Endothelial cell of umbilical vein (primary cell): ENCODE measurements at regions not wholly inside any gene's neighbourhood (a gene's known extent, or its start where the extent isn't known, plus 50 kb on each side); places are given as distances from the start of the nearest gene placed in this dataset.

Source experiments
- BruUV-seq: library from RNA; stranded (reverse); fragments of 400-500 nt; replicated peaks from 2 replicates; lab custom pipeline; 2021; lab: Mats Ljungman, UMichigan
- CTCF ChIA-PET: fragments of 300-600, 350-600 bp; sonication (Branson Sonifier 250); formaldehyde crosslinking; loops from one replicate; lab custom pipeline; 2021; ENCODE audit warnings: antibody characterized with exemption, inconsistent platforms; lab: Charles Lee
- POLR2A ChIA-PET: fragments of 300-600, 350-600 bp; sonication (Branson Sonifier 250); formaldehyde crosslinking; loops from one replicate; lab custom pipeline; 2021; ENCODE audit warnings: antibody characterized with exemption, inconsistent platforms; lab: Charles Lee
- DNase-seq: peaks from one replicate; pipeline ENCODE4 v3.0.0-alpha.2; 2011; ENCODE audit warnings: low read depth, low spot score
- FAIRE-seq: peaks from 2 replicates; lab custom pipeline; 2011; peaks lifted over from hg19 to GRCh38; lab: Jason Lieb, UNC
- H2AFZ ChIP-seq: 2 replicates; pipeline ENCODE4 v1.6.0; 2012; ENCODE audit warnings: low read depth, low read length, control low read depth, inconsistent platforms
- H3K27ac ChIP-seq: 2 replicates; pipeline ENCODE4 v1.5.1; 2011; ENCODE audit warnings: low read depth, mild to moderate bottlenecking, control low read depth, low read length, moderate library complexity; ENCODE audit not compliant: insufficient read depth
- H3K27me3 ChIP-seq, 2 experiments: 2 replicates each; pipeline versions ENCODE4 v1.6.0 to v1.6.1; 2011; ENCODE audit warnings: low read length in 2 of 2, mixed read lengths in 1 of 2; ENCODE audit not compliant: control insufficient read depth in 2 of 2, insufficient read depth in 2 of 2
- H3K36me3 ChIP-seq, 2 experiments: 2 replicates in 1 of 2; 3 replicates in 1 of 2; pipeline ENCODE4 v1.5.1; 2011; ENCODE audit warnings: low read length in 2 of 2, mild to moderate bottlenecking in 1 of 2, moderate library complexity in 1 of 2; ENCODE audit not compliant: control insufficient read depth in 2 of 2, insufficient read depth in 2 of 2; ENCODE audit errors: extremely low read depth in 1 of 2
- H3K4me1 ChIP-seq: 3 replicates; pipeline ENCODE4 v1.5.1; 2011; ENCODE audit warnings: mild to moderate bottlenecking, low read length; ENCODE audit not compliant: control insufficient read depth, insufficient read depth; ENCODE audit errors: extremely low read depth
- H3K4me2 ChIP-seq: 2 replicates; pipeline ENCODE4 v1.6.1; 2011; ENCODE audit warnings: low read length, control low read depth, mixed read lengths; ENCODE audit not compliant: insufficient read depth
- H3K4me3 ChIP-seq, 3 experiments: fragments of 200-600 bp in 1 of 3; sonication (generic), shearing (Covaris generic) in 1 of 3; replicated peaks in 1 of 3; 2 replicates each; pipeline ENCODE4 v1.5.1; 2011 to 2016; ENCODE audit warnings: control low read depth in 3 of 3, low read length in 3 of 3, mild to moderate bottlenecking in 2 of 3, inconsistent platforms in 1 of 3, low read depth in 1 of 3, moderate library complexity in 1 of 3; ENCODE audit not compliant: insufficient read depth in 1 of 3
- H3K79me2 ChIP-seq: 2 replicates; pipeline ENCODE4 v1.6.0; 2012; ENCODE audit warnings: low read length, inconsistent platforms; ENCODE audit not compliant: control insufficient read depth, insufficient read depth
- H3K9ac ChIP-seq: replicated peaks from 2 replicates; pipeline ENCODE3; 2011; ENCODE audit warnings: low read length, control low read depth; ENCODE audit not compliant: insufficient read depth; ENCODE audit errors: extremely low read depth
- H3K9me1 ChIP-seq: replicated peaks from 3 replicates; pipeline ENCODE4 v1.6.0; 2011; ENCODE audit warnings: mild to moderate bottlenecking, low read length; ENCODE audit not compliant: control insufficient read depth, insufficient read depth; ENCODE audit errors: extremely low read depth
- H3K9me3 ChIP-seq: replicated peaks from 2 replicates; pipeline ENCODE4 v1.5.1; 2012; ENCODE audit warnings: low read length, inconsistent platforms; ENCODE audit not compliant: control insufficient read depth, insufficient read depth
- H4K20me1 ChIP-seq: replicated peaks from 2 replicates; pipeline ENCODE3; 2011; ENCODE audit warnings: mild to moderate bottlenecking, low read length; ENCODE audit not compliant: control insufficient read depth, insufficient read depth; ENCODE audit errors: extremely low read depth
- EZH2 ChIP-seq: IDR thresholded peaks from 2 replicates; pipeline ENCODE4 v1.6.1; 2012; ENCODE audit warnings: borderline replicate concordance, low read depth, mild to moderate bottlenecking, moderate library complexity, low read length, inconsistent platforms; ENCODE audit not compliant: severe bottlenecking
- FOS ChIP-seq: IDR thresholded peaks from 2 replicates; pipeline ENCODE4 v1.6.1; 2011; ENCODE audit warnings: mild to moderate bottlenecking, low read length, moderate library complexity, borderline replicate concordance; ENCODE audit not compliant: insufficient read depth
- GATA2 ChIP-seq: IDR thresholded peaks from 2 replicates; pipeline ENCODE4 v1.7.0; 2011; ENCODE audit warnings: low read depth, mild to moderate bottlenecking, moderate library complexity, mixed read lengths, low read length; ENCODE audit not compliant: insufficient read length, insufficient read depth
- JUN ChIP-seq: IDR thresholded peaks from 2 replicates; pipeline ENCODE4 v1.6.1; 2011; ENCODE audit warnings: borderline replicate concordance, low read depth; ENCODE audit not compliant: insufficient read length, insufficient read depth
- MYC ChIP-seq: IDR thresholded peaks from one replicate; pipeline ENCODE4 v1.6.1; 2011; ENCODE audit warnings: mild to moderate bottlenecking, low read depth, low read length
- POLR2A ChIP-seq: IDR thresholded peaks from 2 replicates; pipeline ENCODE4 v1.6.1; 2012; ENCODE audit warnings: low read depth, mild to moderate bottlenecking, control low read depth, low read length
- POLR2AphosphoS5 ChIP-seq: IDR thresholded peaks from 2 replicates; pipeline ENCODE4 v1.6.1; 2012; ENCODE audit warnings: low read depth, mild to moderate bottlenecking, control low read depth, low read length, moderate library complexity; ENCODE audit not compliant: insufficient read depth
- dilution Hi-C: fragments of 300-500 bp; cut with MboI; formaldehyde crosslinking; loops from one replicate; pipeline ENCODE4 v1.15.0; 2019; ENCODE audit warnings: low sequenced_read_pairs; ENCODE audit not compliant: extremely low pct_ligation_motif_present
- intact Hi-C: fragments of 100-400 bp; cut with micrococcal nuclease; formaldehyde crosslinking; loops from one replicate; pipeline ENCODE4 v1.10.0; 2022
- TF ChIP-seq, protein P1 (sequence below), 2 donors: IDR thresholded peaks; 1 replicate in 1 of 2; 2 replicates in 1 of 2; pipeline ENCODE4 v1.5.1; 2011; ENCODE audit warnings: low read length in 2 of 2, mild to moderate bottlenecking in 2 of 2, moderate library complexity in 2 of 2, control low read depth in 1 of 2, inconsistent platforms in 1 of 2, low read depth in 1 of 2; ENCODE audit not compliant: insufficient read depth in 1 of 2; ENCODE audit errors: extremely low read depth in 1 of 2
- TF ChIP-seq, protein P2 (sequence below): IDR thresholded peaks from 2 replicates; pipeline ENCODE4 v1.6.1; 2011; ENCODE audit not compliant: insufficient read depth, insufficient read length

DNA sequence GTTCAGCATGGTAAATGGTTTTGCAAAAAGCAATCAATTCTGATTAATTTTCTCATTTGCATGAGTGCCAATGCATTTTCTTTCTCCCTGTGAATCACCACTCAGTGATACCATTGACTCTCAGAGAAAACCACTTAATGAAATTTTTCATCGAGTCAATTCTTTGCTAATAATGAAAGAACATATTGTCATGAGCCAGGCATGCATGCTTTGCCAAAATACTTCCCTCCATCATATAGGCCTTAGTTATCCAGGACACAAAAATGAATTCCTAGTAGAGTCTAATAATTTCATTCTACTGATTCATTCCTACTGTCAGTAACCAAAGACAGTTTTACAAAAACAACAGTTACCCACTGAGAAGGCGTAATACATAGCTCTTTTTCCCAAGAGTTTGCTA lies 680.0 kb downstream of the TRIML1 start:
- FAIRE-seq = no peak

More for the DNA sequence above, 680.0 kb downstream of the TRIML1 start:
- Histone ChIP-seq H3K9me1 (no peaks in the 10 kb centered on the region), H3K4me1 (no peaks in the 10 kb centered on the region), H3K9ac (no peak overlapping the region), H2AFZ (no peak overlapping the region), H3K4me2 (no peak overlapping the region), H3K79me2 (no peaks in the 10 kb centered on the region), H3K27me3 (no peaks in the 10 kb centered on the region), H3K4me3 (no peak overlapping the region), H4K20me1 (no peaks in the 10 kb centered on the region), H3K36me3 (no peaks in the 10 kb centered on the region), H3K9me3 (peaks cover 7% of the 10 kb centered on the region), H3K27ac (no peak overlapping the region)
- dilution Hi-C loops (no loop called here), intact Hi-C loops (no loop called here)
- DNase-seq = no peak
- ChIA-PET CTCF (no interaction called here), POLR2A (no interaction called here)
- TF ChIP-seq FOS = no peak
- TF ChIP-seq, protein P1, sequence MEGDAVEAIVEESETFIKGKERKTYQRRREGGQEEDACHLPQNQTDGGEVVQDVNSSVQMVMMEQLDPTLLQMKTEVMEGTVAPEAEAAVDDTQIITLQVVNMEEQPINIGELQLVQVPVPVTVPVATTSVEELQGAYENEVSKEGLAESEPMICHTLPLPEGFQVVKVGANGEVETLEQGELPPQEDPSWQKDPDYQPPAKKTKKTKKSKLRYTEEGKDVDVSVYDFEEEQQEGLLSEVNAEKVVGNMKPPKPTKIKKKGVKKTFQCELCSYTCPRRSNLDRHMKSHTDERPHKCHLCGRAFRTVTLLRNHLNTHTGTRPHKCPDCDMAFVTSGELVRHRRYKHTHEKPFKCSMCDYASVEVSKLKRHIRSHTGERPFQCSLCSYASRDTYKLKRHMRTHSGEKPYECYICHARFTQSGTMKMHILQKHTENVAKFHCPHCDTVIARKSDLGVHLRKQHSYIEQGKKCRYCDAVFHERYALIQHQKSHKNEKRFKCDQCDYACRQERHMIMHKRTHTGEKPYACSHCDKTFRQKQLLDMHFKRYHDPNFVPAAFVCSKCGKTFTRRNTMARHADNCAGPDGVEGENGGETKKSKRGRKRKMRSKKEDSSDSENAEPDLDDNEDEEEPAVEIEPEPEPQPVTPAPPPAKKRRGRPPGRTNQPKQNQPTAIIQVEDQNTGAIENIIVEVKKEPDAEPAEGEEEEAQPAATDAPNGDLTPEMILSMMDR (IDR thresholded peaks at IDR 0.05; ENCODE audit: extremely low read depth in 1 of 2, insufficient read depth in 1 of 2, low read depth in 1 of 2, low read length in 2 of 2) = no peak
- TF ChIP-seq POLR2AphosphoS5 = no peak
- no peak for TF ChIP-seq POLR2A
- no peak for TF ChIP-seq JUN
- no peak for TF ChIP-seq EZH2
- TF ChIP-seq MYC = no peak
- no peak for TF ChIP-seq GATA2
- TF ChIP-seq, protein P2, sequence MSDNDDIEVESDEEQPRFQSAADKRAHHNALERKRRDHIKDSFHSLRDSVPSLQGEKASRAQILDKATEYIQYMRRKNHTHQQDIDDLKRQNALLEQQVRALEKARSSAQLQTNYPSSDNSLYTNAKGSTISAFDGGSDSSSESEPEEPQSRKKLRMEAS = no peak
- no TSS peak for BruUV-seq
